KMS-11 (cell line): ENCODE measurements at regions not wholly inside any gene's neighbourhood (a gene's known extent, or its start where the extent isn't known, plus 50 kb on each side); places are given as distances from the start of the nearest gene placed in this dataset.

Experiments used
- H2AFZ ChIP-seq: fragments of 200-600 bp; sonication (generic); 2 replicates; pipeline ENCODE4 v1.6.1; 2016; ENCODE audit warnings: antibody characterized with exemption, mixed run types, low read depth
- H3K27ac ChIP-seq: fragments of 200-600 bp; sonication (generic); 2 replicates; pipeline ENCODE4 v1.6.1; 2016; ENCODE audit warnings: mild to moderate bottlenecking, mixed run types
- H3K27me3 ChIP-seq: fragments of 200-600 bp; sonication (generic); 2 replicates; pipeline ENCODE4 v1.6.1; 2017; ENCODE audit warnings: mild to moderate bottlenecking, low read depth, mixed run types, moderate library complexity; ENCODE audit not compliant: insufficient read depth
- H3K36me3 ChIP-seq: fragments of 200-600 bp; sonication (generic); 2 replicates; pipeline ENCODE4 v1.6.1; 2017; ENCODE audit warnings: mild to moderate bottlenecking, mixed run types; ENCODE audit not compliant: insufficient read depth
- H3K4me1 ChIP-seq: fragments of 200-600 bp; sonication (generic); 2 replicates; pipeline ENCODE4 v1.6.1; 2016; ENCODE audit warnings: mild to moderate bottlenecking, low read depth, mixed run types; ENCODE audit not compliant: poor library complexity, severe bottlenecking
- H3K4me2 ChIP-seq: fragments of 200-600 bp; sonication (generic); 2 replicates; pipeline ENCODE4 v1.7.0; 2016; ENCODE audit warnings: mild to moderate bottlenecking, mixed run types
- H3K4me3 ChIP-seq: fragments of 200-600 bp; sonication (generic); IDR thresholded peaks from 2 replicates; pipeline ENCODE4 v1.6.1; 2017; ENCODE audit warnings: low read depth, low read length, mixed read lengths; ENCODE audit not compliant: insufficient read depth
- H3K79me2 ChIP-seq: fragments of 200-600 bp; sonication (generic); 2 replicates; pipeline ENCODE4 v1.6.1; 2016; ENCODE audit warnings: low read depth, mixed run types; ENCODE audit not compliant: insufficient read depth
- H3K9ac ChIP-seq: fragments of 200-600 bp; sonication (generic); 2 replicates; pipeline ENCODE4 v1.6.1; 2016; ENCODE audit warnings: mild to moderate bottlenecking, mixed run types
- H4K20me1 ChIP-seq: fragments of 200-600 bp; sonication (generic); 2 replicates; pipeline ENCODE4 v1.6.1; 2016; ENCODE audit warnings: mild to moderate bottlenecking, mixed run types; ENCODE audit not compliant: insufficient read depth
- CTCF ChIP-seq: fragments of 200-600 bp; sonication (generic); conservative IDR thresholded peaks from 2 replicates; pipeline ENCODE4 v1.6.1; 2017; ENCODE audit warnings: low read depth, mild to moderate bottlenecking, antibody characterized with exemption, low read length, moderate library complexity, mixed read lengths

- no peaks in the 10 kb centered on the region for H3K36me3 ChIP-seq
- no peak overlapping the region for H2AFZ ChIP-seq
- no peak overlapping the region for H3K4me3 ChIP-seq
- no peaks in the 10 kb centered on the region for H3K79me2 ChIP-seq
- no peak overlapping the region for H3K27ac ChIP-seq
- no peaks in the 10 kb centered on the region for H3K27me3 ChIP-seq
- no peak overlapping the region for H3K9ac ChIP-seq
- no peaks in the 10 kb centered on the region for H3K4me1 ChIP-seq
- TF ChIP-seq CTCF: no peak
- H3K4me2 ChIP-seq: no peak overlapping the region
- H4K20me1 ChIP-seq: no peaks in the 10 kb centered on the region
Observed at GRCh38 chr9:12448246-12448645, 244.9 kb upstream of the TYRP1 start.

- Histone ChIP-seq H2AFZ (no peak overlapping the region), H3K4me2 (no peak overlapping the region), H3K36me3 (no peaks in the 10 kb centered on the region), H3K4me1 (no peaks in the 10 kb centered on the region), H3K27ac (no peak overlapping the region), H3K9ac (no peak overlapping the region), H3K4me3 (no peak overlapping the region), H3K79me2 (no peaks in the 10 kb centered on the region), H4K20me1 (no peaks in the 10 kb centered on the region), H3K27me3 (no peaks in the 10 kb centered on the region)
- no peak for TF ChIP-seq CTCF
Observed at GRCh38 chr9:12457237-12457636, 235.9 kb upstream of the TYRP1 start.

GRCh38 chr9:12461763-12462460 lies 231.3 kb upstream of the TYRP1 start:
- Histone ChIP-seq H3K4me1 (no peaks in the 10 kb centered on the region), H3K27me3 (no peaks in the 10 kb centered on the region), H3K36me3 (no peaks in the 10 kb centered on the region), H2AFZ (no peak overlapping the region), H3K4me2 (no peak overlapping the region), H4K20me1 (no peaks in the 10 kb centered on the region), H3K4me3 (no peak overlapping the region), H3K27ac (no peak overlapping the region), H3K9ac (no peak overlapping the region), H3K79me2 (no peaks in the 10 kb centered on the region)
- no peak for TF ChIP-seq CTCF

GRCh38 chr9:12462861-12463260 lies 230.3 kb upstream of the TYRP1 start:
- no peak overlapping the region for H3K4me2 ChIP-seq
- no peak for TF ChIP-seq CTCF
- no peaks in the 10 kb centered on the region for H3K79me2 ChIP-seq
- H3K4me1 ChIP-seq: no peaks in the 10 kb centered on the region
- no peaks in the 10 kb centered on the region for H3K27me3 ChIP-seq
- no peaks in the 10 kb centered on the region for H4K20me1 ChIP-seq
- no peak overlapping the region for H2AFZ ChIP-seq
- no peak overlapping the region for H3K9ac ChIP-seq
- H3K36me3 ChIP-seq: no peaks in the 10 kb centered on the region
- H3K27ac ChIP-seq: no peak overlapping the region
- H3K4me3 ChIP-seq: no peak overlapping the region
